Activated CD8-positive, alpha-beta T cell treated with anti-CD3 and anti-CD28 coated beads for 36 hours (primary cell): ENCODE measurements at regions not wholly inside any gene's neighbourhood (a gene's known extent, or its start where the extent isn't known, plus 50 kb on each side); places are given as distances from the start of the nearest gene placed in this dataset.

ENCODE experiments used
- ATAC-seq: fragments of 200-7000 bp; cut with Tn5 transposase; one replicate; pipeline ENCODE4 v1.10.0; 2021; ENCODE audit warnings: mild to moderate bottlenecking, moderate library complexity
- CTCF ChIA-PET: fragments of 350-600 bp; sonication (Branson Sonifier 250); formaldehyde crosslinking; loops from one replicate; lab custom pipeline; 2021; ENCODE audit warnings: antibody characterized with exemption; lab: Charles Lee
- POLR2A ChIA-PET: fragments of 350-600 bp; sonication (Branson Sonifier 250); formaldehyde crosslinking; loops from one replicate; lab custom pipeline; 2021; ENCODE audit warnings: antibody characterized with exemption; lab: Charles Lee
- DNase-seq: peaks from one replicate; pipeline ENCODE4 v3.0.0-alpha.2; 2020
- H3K27ac Mint-ChIP-seq: one replicate; pipeline ENCODE4 v1.8.0; 2021; ENCODE audit warnings: mild to moderate bottlenecking, mixed read lengths
- H3K27me3 Mint-ChIP-seq: one replicate; pipeline ENCODE4 v1.8.0; 2021; ENCODE audit warnings: mixed read lengths
- H3K36me3 Mint-ChIP-seq: one replicate; pipeline ENCODE4 v1.8.0; 2021; ENCODE audit warnings: low read depth, mixed read lengths
- H3K4me1 Mint-ChIP-seq: one replicate; pipeline ENCODE4 v1.8.0; 2021; ENCODE audit warnings: low read depth, mixed read lengths
- H3K4me3 Mint-ChIP-seq: one replicate; pipeline ENCODE4 v1.8.0; 2021; ENCODE audit warnings: mild to moderate bottlenecking, moderate library complexity, mixed read lengths
- H3K9me3 Mint-ChIP-seq: one replicate; pipeline ENCODE4 v1.8.0; 2021; ENCODE audit warnings: mixed read lengths
- intact Hi-C: fragments of 100-400 bp; cut with micrococcal nuclease; formaldehyde crosslinking; loops from one replicate; pipeline ENCODE4 v1.10.0; 2022
- TF ChIP-seq, protein P1 (sequence below): fragments of 200-600 bp; IDR thresholded peaks from one replicate; pipeline ENCODE4 v1.8.0; 2022; ENCODE audit warnings: antibody characterized with exemption, mild to moderate bottlenecking

DNA sequence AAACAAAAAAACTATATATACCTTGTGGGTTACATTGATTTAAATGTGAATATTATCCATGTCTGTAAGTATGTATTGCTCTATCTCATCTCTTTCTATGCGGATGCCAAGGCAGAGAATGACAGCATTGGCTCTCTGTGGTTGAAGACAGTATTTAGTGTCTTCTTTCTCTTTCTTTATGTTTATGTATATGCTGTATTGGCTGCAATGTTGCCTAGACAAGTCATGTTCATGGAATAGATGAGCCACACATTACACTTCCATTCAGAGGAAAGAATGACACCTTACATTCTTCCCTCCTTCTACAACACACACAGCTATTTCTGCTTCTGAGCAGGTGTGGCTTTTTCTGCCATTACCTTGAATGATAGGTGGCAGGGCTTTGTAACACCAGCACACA is 639.4 kb upstream of the MIR17HG start:
- DNase-seq: no peak
- intact Hi-C loops: no loop called here
- no peak overlapping the region for H3K4me3 Mint-ChIP-seq
- POLR2A ChIA-PET: interaction anchor here (0.7 kb wide), 1 partner anchor 18 kb away, joined by 3 read pairs; no protein-coding TSS in a partner anchor
- H3K27ac Mint-ChIP-seq: no peak overlapping the region
- CTCF ChIA-PET: interaction anchor here (1.3 kb wide), 1 partner anchor 26 kb away, joined by 3 read pairs; no protein-coding TSS in a partner anchor
- H3K4me1 Mint-ChIP-seq: no peaks in the 10 kb centered on the region
- no peaks in the 10 kb centered on the region for H3K27me3 Mint-ChIP-seq
- no peaks in the 10 kb centered on the region for H3K36me3 Mint-ChIP-seq
- ATAC-seq: no peak
- TF ChIP-seq, protein P1, sequence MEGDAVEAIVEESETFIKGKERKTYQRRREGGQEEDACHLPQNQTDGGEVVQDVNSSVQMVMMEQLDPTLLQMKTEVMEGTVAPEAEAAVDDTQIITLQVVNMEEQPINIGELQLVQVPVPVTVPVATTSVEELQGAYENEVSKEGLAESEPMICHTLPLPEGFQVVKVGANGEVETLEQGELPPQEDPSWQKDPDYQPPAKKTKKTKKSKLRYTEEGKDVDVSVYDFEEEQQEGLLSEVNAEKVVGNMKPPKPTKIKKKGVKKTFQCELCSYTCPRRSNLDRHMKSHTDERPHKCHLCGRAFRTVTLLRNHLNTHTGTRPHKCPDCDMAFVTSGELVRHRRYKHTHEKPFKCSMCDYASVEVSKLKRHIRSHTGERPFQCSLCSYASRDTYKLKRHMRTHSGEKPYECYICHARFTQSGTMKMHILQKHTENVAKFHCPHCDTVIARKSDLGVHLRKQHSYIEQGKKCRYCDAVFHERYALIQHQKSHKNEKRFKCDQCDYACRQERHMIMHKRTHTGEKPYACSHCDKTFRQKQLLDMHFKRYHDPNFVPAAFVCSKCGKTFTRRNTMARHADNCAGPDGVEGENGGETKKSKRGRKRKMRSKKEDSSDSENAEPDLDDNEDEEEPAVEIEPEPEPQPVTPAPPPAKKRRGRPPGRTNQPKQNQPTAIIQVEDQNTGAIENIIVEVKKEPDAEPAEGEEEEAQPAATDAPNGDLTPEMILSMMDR: no peak
- H3K9me3 Mint-ChIP-seq: no peaks in the 10 kb centered on the region

DNA sequence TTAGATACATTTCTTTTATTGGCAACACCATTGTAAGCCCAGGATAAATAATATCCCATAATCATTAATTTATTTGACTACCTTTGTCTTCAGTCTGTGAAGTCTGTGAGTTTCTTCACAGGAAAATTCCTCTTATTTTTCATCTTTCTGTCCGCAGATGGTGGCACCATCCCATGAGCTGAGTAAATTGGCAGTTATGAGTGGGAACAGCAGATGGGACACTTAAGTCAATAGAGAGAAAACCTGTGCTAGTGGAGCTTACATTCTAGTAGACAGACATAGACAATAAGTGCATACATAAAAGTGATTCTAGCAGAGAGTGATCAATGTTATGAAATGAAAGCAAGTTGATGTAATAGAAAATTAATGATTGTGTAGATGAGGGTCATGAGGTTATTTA is 638.2 kb upstream of the MIR17HG start:
- TF ChIP-seq, protein P1: no peak

DNA sequence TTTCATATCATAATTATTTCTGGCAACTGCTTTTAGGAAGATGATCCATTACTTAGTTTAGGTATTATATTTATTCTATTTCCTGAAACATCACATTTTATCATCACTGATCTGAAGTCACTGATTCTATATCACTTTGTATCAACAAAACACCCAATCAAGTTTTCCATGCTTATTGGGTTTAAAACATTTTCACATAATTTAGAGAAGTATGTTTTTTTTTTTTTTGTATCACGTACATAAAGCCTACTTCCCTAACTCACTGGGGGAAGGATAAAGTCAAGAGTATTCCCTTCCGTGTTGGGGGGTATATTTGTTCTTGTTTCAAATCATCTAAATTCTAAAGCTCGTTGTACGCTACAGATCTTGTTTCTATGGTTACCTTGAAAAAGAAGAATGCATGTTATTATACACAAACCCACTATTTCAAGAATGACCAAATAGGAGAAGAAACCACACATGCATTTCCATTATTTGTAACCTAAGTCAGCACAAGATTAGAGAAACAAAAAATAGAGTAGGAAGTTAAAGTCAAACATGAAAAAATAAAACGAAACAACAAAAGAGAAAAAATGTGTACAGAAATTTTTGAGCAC is 637.2 kb upstream of the MIR17HG start:
- DNase-seq (no peak), ATAC-seq (no peak)
- no peak overlapping the region for H3K4me3 Mint-ChIP-seq
- H3K27me3 Mint-ChIP-seq: no peaks in the 10 kb centered on the region
- CTCF ChIA-PET: no interaction called here
- no peaks in the 10 kb centered on the region for H3K9me3 Mint-ChIP-seq
- no peaks in the 10 kb centered on the region for H3K4me1 Mint-ChIP-seq
- no peak overlapping the region for H3K27ac Mint-ChIP-seq
- POLR2A ChIA-PET: no interaction called here
- H3K36me3 Mint-ChIP-seq: no peaks in the 10 kb centered on the region
- intact Hi-C loops: no loop called here
- TF ChIP-seq, protein P1: no peak

More for the DNA sequence above, 638.2 kb upstream of the MIR17HG start:
- Mint-ChIP-seq H3K27me3 (no peaks in the 10 kb centered on the region), H3K4me1 (no peaks in the 10 kb centered on the region), H3K27ac (no peak overlapping the region), H3K4me3 (no peak overlapping the region), H3K9me3 (no peaks in the 10 kb centered on the region), H3K36me3 (no peaks in the 10 kb centered on the region)
- no peak for ATAC-seq
- no peak for DNase-seq
- ChIA-PET CTCF (no interaction called here), POLR2A (no interaction called here)
- intact Hi-C loops: no loop called here

DNA sequence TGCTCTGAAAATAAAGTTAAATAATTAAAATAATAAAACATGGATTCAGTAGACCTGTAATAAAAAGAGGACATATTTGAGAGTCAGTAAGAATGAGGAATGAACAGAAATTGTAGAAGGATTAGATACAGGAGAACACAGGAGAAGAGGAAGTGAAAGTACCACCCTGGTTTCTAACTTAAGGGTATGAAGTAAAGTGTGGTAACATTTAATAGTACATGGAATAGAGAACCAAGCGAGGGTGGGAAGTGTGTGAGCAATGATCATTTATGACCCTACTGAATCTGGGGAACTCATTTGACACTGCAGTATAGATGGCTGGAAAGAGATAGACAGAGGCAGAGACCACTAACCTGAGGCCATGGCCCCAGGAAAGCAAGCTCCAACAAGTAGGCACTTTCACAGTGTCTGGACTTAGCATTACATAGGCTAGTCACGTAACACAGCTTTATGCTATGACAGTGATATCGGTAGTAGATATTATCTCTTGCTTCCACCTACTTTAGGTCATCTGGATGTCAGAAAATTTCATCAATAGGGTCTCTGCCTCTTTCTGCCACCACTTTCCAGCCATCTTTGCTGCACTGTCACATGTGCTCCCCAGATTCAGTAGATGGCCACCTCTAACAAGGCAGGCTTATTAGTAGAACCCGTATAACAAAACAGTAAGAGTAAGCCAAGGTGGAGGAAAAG is 633.9 kb upstream of the MIR17HG start:
- POLR2A ChIA-PET: no interaction called here
- DNase-seq: no peak
- CTCF ChIA-PET: no interaction called here
- ATAC-seq: no peak
- intact Hi-C loops: no loop called here
- TF ChIP-seq, protein P1: no peak
- Mint-ChIP-seq H3K36me3 (no peaks in the 10 kb centered on the region), H3K27ac (no peak overlapping the region), H3K9me3 (peaks cover 3% of the 10 kb centered on the region), H3K27me3 (no peaks in the 10 kb centered on the region), H3K4me1 (no peaks in the 10 kb centered on the region), H3K4me3 (no peak overlapping the region)

DNA sequence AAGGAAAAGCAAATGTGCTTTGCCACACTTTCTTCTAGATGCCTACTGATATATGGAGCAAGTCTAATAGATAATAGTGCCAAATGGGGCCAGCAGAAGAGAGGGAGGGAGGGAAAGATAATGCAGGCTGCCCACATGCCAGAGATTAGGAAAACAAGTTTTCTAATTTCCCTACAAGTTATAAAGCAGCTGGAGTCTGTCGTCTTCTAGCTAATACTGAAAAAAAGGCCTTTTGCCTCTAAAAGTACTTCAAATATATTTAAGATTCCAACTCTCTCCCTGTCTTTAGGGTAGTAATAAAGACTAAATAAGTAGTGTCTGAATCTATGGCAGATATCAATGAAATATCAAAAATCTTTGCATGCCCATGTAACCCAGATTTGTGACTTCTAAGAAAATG is 632.0 kb upstream of the MIR17HG start:
- ATAC-seq (no peak), DNase-seq (no peak)
- TF ChIP-seq, protein P1: no peak
- CTCF ChIA-PET: no interaction called here
- Mint-ChIP-seq H3K27me3 (no peaks in the 10 kb centered on the region), H3K36me3 (no peaks in the 10 kb centered on the region), H3K27ac (no peak overlapping the region), H3K9me3 (peaks cover 6% of the 10 kb centered on the region), H3K4me1 (no peaks in the 10 kb centered on the region), H3K4me3 (no peak overlapping the region)
- intact Hi-C loops: no loop called here
- POLR2A ChIA-PET: no interaction called here
